ENCODE measurements at regions not wholly inside any gene's neighbourhood (a gene's known extent, or its start where the extent isn't known, plus 50 kb on each side); places are given as distances from the start of the nearest gene placed in this dataset.

- TF ChIP-seq POLR2A (IDR thresholded peaks at IDR 0.05; ENCODE audit: low read depth, low read length) (no peak), POU2F2 (IDR thresholded peaks at IDR 0.05; ENCODE audit: low read depth, low read length) (no peak), POLR2AphosphoS5 (IDR thresholded peaks at IDR 0.05; ENCODE audit: low read depth, low read length) (no peak)
Measured at GRCh38 chr3:135622215-135622614, 343.3 kb upstream of the PPP2R3A start.

Data from GM12891 (cell line).